Activated CD4-positive, alpha-beta T cell treated with anti-CD3 and anti-CD28 coated beads for 1 hour (primary cell): ENCODE measurements at regions not wholly inside any gene's neighbourhood (a gene's known extent, or its start where the extent isn't known, plus 50 kb on each side); places are given as distances from the start of the nearest gene placed in this dataset.

Source experiments
- DNase-seq: peaks from one replicate; pipeline ENCODE4 v3.0.0-alpha.2; 2020

DNA sequence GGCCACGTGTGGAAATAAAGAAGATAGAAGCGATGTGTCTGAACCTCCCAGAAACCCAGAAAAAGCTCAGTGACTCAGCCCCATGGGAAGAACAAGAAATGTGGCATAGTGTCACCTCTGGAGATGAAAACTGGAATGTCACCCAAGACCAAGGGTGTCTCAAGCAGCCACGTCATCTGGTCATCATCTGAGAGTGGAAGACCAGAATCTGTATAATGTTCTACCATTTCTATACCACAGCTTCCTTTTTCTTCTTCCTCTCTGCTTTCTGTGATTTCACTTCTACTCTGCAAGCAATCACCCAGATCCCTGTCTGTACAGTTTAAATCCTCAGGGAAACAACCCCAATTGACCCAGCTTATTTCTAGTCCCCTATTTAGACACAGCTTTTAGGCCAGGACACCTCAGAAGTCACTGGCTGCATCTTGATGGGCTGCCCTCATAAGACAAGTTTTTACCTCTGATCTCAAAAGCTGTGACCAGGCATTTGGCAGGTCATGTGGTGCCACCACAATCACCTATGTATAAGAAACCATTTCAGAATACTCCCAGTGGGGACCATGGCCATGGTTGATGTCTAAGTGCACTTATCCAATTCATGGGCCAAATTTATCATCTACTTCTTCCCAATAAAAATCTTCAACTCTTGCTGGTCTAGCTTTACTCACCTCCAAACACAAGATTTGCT lies 278.5 kb upstream of the UMPS start:
- no peak for DNase-seq

DNA sequence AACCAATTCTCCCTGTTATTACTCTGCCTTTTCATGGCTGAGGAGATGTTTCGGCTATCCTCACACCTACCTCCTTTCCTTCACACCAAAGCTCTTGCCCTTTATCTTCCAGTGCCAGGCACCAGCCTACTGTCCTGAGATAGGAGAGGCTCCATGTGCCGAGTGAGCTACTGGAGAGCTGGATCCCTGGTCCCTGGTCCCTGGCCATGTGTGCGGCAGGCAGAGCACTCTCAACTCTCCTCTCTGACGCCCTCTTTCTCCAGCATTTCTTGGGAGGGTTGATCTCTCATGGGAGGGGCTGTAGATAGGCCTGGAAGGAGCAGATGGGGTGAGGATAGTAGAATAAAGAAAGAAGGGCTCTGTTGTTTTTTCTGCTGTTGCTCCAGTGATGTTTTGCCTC lies 277.1 kb upstream of the UMPS start:
- DNase-seq, result no peak

DNA sequence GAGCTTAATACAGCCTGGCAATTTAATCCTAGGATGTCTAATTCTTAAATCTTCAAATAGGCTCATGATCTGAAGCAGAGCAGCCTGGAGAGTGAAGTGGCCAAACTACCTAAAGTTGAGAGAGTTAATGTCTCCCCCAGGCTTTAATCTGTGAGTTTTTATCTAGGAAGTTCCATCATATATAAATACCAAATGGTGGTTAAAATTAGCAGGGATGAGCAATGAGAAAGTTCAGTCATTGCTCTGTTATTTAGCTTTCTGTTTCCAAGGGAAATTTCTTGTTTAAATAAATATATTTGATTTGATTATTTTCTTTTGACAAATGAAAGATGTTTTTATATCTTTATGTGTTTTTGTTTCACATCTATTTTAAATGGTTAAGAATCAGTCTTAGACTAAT lies 274.4 kb upstream of the UMPS start:
- no peak for DNase-seq

DNA sequence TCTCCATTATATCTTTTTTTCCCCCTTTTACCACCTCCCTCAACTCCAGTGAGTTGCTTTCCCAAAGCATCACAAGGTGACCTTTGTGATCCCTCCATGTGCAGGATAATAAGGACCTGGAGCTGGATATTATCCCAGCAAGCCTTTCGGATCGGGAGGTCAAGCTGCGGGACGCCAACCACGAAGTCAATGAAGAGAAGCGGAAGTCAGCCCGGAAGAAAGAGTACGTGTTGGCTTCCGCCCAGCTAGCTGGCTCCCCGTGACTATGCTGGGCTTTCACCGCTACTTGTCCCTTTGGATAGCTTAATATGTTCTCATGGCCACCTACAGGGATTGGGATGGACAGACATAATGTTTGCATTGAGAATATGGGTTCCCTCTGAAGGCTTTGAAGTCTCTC lies 273.7 kb upstream of the UMPS start:
- no peak for DNase-seq

DNA sequence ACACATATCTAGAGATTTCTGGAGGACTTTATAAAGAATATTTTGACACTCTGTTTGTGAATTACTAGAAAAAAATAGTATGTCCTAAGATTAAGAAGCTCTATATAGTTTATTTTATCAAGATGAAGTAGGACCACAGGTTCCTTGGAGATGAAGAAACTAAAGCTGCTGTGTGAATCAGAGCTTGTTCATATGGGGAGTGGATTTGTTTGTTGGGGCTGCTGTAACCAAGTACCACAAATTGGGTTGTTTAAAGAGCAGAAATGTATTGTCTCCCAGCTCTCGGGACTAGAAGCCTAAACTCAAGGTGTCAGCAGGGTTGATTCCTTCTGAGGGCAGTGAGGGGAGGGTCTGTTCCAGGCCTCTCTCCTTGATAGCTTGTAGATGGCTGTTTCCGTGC lies 270.6 kb upstream of the UMPS start:
- DNase-seq, result no peak

DNA sequence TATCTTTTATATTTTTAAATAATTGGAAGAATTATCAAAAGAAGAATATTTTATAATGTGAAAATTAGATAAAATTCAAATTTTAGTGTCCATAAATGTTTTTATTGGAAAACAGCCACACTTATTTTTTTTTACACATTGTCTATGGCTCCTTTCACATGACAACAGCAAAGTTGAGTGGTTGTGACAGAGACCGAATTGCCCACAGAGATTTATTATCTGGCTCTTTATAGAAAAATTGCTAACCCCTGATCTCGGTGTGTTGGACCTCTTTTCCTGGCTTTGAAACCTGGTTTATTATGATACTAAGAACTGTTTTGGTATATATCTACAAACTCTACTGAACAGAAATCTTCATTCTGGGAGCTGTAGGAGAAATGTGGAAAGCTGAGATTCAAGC lies 269.1 kb upstream of the UMPS start:
- no peak for DNase-seq

DNA sequence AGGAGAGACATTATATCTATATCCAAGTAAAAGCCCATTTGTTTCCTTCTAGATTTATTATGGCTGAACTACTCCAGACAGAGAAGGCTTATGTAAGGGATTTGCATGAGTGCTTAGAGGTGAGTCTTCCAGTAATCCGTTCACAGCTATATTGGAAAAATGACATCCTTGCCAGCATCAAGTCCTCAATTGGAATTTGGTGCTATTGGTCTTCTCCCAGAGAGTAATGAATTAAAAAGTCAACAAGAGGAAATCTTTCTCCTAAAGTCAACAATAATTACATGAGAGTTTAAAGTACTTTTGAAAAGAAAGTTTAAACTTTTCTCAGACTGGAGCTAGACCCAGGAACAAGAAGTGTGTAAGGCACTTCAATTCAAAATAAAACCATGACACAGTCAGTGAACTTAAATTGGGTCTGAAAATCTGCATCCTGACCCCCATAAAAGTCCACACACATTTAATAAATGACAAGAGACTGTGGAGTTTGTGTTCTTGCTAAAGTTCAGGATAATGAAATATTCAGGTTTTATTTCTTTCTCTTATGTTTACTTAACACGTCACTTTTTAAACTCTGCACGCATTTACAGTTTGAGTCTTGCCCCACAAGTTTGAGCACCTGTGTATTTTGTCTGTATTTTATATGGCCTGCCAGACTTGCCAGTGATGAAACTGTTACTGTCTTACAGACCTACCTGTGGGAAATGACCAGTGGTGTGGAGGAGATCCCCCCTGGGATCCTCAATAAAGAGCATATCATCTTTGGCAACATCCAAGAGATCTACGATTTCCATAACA lies 268.2 kb upstream of the UMPS start:
- no peak for DNase-seq

DNA sequence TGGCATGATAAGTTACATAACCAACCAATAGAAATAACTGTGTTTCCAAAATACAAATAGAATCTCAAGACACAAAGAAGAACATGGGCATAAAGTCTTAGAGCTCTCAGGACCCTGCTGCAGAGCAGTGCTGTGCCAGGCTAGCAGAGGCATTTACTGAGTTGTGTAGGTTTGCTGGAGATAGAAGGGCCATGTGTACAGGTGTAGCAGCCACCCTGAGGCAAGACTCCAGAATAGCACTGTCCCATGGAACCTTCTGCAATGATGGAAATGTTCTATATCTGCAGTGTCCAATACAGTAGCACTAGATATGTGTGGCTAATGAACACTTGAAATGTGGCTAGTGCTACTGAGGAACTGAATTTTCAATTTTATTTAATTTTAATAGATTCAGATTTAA lies 267.0 kb upstream of the UMPS start:
- DNase-seq, result no peak

DNA sequence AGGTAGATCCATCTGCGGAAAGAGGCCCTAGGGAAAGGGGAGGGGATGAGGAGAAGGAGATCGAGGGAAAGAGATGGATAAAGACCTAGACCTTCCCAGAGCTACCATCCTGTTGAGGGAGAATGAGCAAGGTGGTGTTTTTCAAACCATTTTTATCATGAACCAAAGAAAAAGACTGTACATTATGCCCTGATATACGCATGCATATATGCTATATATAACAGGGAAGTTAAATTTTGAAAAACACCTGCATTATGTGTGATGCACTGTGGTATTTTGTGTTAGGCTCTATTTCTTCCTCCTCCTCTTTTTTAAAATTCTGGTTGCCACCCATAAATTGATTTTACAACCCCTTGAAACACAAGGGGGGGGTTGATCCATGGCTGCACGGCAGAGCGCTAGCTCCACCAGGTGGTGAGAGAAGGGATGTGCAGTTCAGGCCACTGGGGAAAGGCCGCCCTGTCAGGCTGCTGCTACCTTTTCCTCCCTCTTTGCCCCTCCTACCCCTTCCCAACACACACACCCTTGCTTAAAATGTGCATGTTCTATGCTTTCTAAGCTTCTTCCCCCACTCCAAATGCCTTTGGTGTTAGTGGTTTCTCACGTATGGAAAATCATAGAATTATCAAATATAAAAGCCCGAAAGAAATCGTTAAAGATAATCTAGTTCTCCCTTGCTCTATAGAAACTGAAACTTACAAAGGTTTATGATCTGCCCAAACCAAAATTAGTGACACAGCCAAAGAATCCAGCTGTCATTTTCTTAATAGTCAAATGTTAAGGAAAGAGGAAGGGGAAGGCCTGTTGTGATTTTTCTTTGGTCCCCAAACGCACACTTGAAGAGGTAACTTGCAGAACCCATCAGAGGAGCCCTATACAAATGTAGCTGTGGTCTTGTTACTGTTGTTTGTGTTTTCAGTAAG lies 262.0 kb upstream of the UMPS start:
- no peak for DNase-seq

DNA sequence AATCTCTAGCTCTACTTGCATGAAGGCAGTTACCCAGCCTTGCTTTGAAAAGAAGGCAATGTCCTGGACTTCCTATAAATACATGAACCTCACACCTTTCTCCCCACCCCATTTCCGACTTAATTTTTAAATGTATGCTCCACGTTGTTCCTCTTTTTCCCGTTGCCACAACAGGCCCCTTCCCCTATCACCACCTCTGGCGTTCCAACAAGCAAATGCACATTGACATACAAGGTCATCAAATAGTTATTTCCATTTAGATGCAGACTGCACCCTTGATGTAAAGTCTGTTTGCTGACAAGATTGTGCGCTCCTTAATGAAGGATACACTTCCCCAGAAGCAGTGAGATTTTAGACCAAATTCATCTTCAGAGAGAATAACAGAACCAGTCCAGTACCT lies 260.7 kb upstream of the UMPS start:
- no peak for DNase-seq

DNA sequence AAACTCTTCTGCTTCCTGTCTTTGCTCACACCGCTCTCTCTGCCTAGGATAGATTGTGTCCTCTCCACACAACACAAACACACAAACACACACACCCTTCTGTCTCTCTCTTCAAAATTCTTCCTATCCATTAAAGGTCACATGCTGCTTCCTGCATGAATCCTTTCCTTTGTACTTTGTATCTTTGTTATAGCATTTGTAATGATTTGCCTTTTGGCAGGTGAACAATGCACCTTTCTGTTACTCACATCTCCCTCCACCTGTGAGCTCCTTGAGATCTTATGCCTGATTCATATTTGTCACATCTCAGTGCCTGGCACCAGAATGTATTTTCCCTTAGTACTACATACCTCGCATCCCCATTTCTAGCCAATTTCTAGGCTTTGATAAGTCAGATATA lies 251.4 kb upstream of the UMPS start:
- DNase-seq, result no peak

DNA sequence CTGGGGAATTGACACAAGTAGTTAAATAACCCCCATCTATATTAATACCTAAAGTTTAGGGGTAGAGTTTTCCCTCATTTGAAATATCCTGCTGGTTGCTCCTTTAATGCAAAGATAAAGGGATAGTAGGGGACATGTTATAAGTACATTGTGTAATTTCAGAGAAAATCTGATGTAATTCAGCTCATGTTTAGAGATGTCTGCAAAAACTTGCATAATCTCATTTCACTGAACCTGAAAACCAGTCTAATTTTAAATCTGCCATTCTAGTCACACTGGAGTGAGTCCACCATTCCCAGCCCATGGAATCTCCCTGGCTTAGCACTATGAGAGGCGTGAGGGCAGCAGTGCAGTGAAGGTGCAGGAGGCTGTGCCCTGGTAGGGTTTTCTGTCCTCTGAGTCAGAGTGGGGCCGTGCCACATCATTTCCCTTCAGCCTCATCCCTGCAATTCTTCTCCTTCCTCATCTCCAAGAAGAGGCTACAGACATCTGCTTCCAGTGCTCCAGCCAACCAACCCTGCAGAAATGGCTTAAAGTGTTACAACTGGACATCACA lies 246.3 kb upstream of the UMPS start:
- DNase-seq, result no peak

DNA sequence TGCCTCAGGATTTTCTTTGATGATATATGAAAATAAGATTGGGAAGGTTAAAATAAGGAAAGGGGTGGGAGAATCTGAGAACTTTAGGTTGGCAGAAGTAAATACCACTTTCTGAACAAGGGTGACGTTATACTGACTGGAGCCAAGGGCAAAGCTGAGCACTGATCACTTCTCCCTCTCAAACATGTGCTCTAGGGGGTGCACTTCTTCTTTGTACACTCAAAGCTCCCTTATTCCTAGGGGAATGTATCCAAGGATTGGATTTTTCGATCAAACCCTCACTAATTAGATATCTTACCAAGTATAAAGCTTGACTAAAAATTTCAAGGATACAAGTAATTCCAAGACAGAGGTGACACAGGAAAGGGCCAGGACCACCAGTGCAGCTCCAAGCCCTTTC lies 243.9 kb upstream of the UMPS start:
- no peak for DNase-seq

DNA sequence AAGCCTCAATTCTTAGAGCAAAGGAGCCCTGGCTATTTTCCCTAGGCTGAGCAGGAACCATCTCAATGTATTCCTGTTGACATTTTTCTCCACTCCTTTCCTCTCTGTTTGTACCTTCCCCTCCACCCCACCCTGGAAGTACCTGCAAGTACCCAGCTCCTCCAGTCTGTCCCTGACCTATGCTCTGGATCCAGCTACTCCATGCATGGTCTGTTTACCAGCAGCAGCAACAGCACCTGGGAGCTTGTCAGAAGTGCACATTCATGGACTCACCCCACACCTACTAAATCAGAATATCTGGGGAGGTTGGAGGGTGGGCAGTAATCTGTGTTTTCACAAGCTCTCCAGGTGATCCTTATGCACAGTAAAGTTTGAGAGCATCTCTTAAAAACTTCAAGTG lies 240.7 kb upstream of the UMPS start:
- no peak for DNase-seq

DNA sequence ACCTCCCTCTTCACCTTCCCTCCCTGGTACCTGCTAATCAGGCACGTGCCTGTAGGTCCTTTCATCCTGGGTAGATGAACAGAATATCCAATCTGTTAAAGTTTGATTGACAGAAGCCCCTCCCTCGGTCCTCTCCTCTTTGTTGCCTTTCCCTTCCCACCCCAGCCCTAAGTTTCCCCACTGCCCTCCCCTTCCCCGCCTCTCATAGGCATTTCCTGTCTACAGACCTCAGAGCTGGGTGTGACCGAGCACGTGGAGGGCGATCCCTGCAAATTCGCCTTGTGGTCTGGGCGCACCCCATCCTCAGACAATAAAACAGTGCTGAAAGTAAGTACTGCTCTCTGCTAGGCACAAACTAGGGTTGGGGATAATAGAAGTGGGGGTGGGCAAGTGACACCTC lies 239.2 kb upstream of the UMPS start:
- DNase-seq, result no peak

DNA sequence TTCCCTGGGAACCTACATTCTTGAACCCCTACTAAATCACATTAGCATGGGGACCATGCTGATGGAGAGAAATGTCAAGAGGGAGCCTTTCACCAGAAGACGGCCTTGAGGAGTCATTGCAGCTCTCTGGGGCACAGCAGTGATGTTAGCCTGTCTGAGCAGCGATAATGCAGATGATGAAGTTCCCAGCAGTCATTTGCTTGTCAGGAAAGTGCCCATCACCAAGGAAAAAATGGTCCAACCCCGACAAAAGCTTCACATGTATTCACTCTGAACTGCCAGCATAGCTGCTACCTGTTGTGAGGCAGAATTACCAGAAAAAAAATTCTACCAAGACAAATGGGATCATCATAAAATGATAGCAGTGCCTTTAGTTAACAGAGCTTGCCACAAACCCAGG lies 238.4 kb upstream of the UMPS start:
- no peak for DNase-seq

DNA sequence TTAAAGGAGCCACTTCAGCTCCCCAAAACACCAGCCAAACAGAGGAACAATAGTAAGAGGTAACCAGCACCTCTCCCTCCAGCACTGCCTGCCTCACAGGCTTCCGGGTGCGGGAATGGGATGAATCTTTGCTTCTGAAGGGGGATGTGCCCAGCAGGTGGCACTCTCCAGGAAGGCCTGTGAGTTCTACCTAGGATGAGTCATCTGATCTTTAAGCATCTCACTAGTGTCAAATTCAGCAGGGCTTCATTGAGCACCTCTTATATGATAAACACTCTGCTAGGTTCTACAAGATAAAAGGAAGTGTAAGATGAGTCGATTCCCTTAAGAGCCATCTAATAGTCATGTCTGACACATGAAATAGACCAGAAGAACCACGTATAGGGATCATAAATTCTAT lies 237.4 kb upstream of the UMPS start:
- DNase-seq, result no peak

DNA sequence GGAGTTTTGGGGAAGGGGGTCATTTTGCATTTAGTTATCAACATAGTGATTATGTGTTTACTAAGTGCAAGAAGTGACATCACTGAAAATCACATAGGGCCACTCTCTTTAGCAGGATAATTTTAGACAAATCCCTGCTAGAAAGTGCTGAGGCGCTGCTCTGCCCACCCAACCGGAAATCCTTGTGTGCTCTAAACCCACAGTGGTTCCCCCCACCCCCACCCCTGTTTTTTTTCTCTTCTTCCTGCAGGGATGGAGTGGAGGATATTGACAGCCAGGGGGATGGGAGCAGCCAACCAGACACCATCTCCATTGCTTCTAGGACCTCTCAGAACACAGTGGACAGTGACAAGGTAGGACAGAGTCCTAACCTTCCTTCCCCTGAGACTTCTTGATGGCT lies 234.2 kb upstream of the UMPS start:
- no peak for DNase-seq

DNA sequence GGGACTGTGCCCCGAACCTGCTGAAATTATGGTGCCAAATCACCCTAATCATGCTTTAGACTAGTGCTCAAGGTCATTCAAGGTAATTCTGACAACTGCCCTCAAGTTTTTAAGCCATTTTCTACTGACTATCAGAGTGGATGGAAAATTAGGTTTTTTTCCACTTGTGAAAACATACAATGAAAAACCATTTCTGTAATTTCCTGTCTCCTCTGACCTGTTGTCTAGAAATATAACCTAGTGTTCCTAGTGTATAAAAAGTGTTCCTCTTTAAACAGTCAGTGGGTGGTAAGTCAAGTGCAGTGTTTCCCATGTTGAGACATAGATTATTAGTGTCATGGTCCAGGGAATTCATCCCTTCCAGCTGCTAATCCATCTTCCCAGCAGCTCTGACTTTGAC lies 232.8 kb upstream of the UMPS start:
- no peak for DNase-seq

DNA sequence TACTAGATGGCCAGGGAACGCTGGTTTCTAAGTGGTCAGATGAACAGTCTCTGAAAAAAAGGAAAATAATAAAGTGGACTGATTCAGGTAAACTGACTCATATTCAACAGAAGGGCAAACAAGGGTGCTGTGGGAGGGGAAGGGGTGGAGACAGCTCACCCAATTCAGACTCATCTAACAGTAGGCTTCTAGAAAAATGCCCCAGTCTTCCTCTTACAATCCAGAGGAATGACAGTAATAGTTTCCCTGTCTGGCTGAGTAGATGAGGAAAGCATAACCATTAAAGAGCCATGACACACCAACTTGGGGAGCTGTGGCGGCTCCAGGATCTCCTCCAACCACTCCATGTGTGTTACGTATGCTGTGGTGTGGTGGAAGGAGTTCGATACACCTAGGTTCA lies 231.4 kb upstream of the UMPS start:
- no peak for DNase-seq

DNA sequence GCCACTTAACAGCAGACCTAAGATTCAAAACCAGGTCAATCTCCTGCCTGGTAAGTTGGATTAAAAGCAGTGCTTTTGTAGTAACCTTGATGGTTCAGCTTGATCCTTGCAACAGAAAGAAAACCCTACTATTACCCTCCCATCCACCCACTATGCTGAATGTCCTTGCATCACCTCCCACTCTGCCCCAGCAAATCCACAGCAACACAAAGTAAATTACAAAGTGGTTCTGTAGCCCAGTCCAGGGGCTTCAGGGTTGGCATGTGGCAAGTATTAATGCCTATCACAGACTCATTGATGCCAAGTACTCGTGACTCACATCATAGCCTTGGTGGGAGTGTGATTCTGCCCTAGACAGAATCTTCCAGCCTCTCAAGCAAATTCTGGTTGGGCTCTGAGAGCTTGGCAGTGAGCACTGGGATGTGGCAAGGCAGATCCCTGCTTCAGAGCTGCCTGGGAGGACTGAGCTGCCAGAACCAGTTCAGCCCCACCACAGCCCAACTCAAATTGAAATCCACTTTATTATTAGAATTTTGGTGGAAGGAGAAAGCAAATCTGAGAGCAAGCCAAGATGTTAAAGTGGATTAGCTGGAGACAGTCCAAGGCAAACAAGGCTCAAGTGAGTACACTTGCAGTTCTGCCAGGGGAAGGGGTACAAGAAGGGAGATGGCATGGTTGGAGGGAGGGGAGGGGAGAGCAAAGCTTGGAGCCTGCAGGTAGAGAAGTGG lies 225.8 kb upstream of the UMPS start:
- DNase-seq, result no peak

DNA sequence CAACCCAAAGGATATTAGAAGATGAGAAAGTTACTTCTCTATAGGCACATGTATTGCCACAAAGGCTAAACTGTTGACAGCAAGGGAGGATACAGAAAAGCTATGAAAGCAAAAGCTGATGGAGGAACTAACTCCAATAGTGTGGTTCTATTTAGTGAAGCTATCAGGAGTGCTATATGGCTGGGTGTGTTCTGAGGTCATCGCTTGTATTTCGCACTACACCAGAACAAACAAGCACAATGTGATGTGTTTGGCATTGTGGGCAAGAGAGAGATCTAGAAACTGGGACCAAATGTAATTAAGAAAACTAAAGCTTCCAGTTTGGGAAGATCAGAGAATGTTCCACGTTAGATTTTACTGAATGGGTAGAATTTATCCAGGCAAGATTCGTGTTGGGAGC lies 220.4 kb upstream of the UMPS start:
- no peak for DNase-seq

DNA sequence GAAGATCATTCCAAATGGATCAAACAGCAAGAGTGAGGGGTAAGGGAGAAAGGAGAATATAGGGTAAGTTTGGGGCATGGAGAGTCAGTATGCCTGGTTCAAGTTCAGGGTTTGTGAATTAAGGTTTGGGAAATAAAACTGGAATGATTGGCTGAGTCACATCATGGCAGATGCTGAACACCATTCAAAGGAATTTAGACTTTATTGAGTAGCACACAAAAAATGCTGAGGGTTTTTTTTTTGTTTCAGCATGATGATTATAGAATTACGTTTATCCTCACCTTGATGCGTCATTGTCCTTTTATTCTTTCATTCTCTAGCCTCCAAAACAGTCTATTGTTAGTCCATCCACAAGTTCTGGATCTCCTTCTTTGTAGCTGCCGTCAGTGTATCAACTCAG lies 220.0 kb upstream of the UMPS start:
- no peak for DNase-seq
